ENCODE measurements at regions not wholly inside any gene's neighbourhood (a gene's known extent, or its start where the extent isn't known, plus 50 kb on each side); places are given as distances from the start of the nearest gene placed in this dataset.

GRCh38 chr1:55326496-55327243 lies 111.5 kb upstream of the USP24 start:
- no peak overlapping the region for H3K27ac ChIP-seq (ENCODE audit: low read depth, low read length)
- Mint-ChIP-seq H3K36me3 (ENCODE audit: low read depth) (no peaks in the 10 kb centered on the region), H3K4me3 (no peak overlapping the region), H3K9me3 (no peaks in the 10 kb centered on the region), H3K27me3 (ENCODE audit: insufficient read depth) (peaks cover 62% of the 10 kb centered on the region), H3K4me1 (peaks cover 4% of the 10 kb centered on the region), H3K27ac (no peak overlapping the region)
- peak; percentile 33 for DNase-seq
- no peak for TF ChIP-seq CTCF (conservative IDR thresholded peaks at IDR 0.05)
- H3K27me3 ChIP-seq (ENCODE audit: control insufficient read depth, insufficient read depth, low read length, poor library complexity, severe bottlenecking) = peaks cover 57% of the 10 kb centered on the region
- H3K4me1 ChIP-seq (ENCODE audit: control insufficient read depth, insufficient read depth, low read length) = no peaks in the 10 kb centered on the region
- no peaks in the 10 kb centered on the region for H3K36me3 ChIP-seq (ENCODE audit: control insufficient read depth, insufficient read depth, low read length)
- no peak overlapping the region for H3K9ac ChIP-seq (ENCODE audit: extremely low read depth, low read length, poor library complexity, severe bottlenecking)
- H3K9me3 ChIP-seq (ENCODE audit: control insufficient read depth, low read length) = no peaks in the 10 kb centered on the region
- 86 to 90% methylated on average over 9 to 13 of the region's 14 CpGs for WGBS, 2 experiments (ENCODE audit: insufficient coverage in 1 of 2, insufficient read length in 1 of 2)
- no peak overlapping the region for H3K4me3 ChIP-seq (ENCODE audit: low read length)

- Mint-ChIP-seq H3K36me3 (ENCODE audit: low read depth) (no peaks in the 10 kb centered on the region), H3K27me3 (ENCODE audit: insufficient read depth) (peaks cover 43% of the 10 kb centered on the region), H3K4me1 (peaks cover 6% of the 10 kb centered on the region), H3K9me3 (no peaks in the 10 kb centered on the region), H3K4me3 (no peak overlapping the region), H3K27ac (no peak overlapping the region)
- Histone ChIP-seq H3K9me3 (ENCODE audit: control insufficient read depth, low read length) (no peaks in the 10 kb centered on the region), H3K4me3 (ENCODE audit: low read length) (no peak overlapping the region), H3K4me1 (ENCODE audit: control insufficient read depth, insufficient read depth, low read length) (no peaks in the 10 kb centered on the region), H3K9ac (ENCODE audit: extremely low read depth, low read length, poor library complexity, severe bottlenecking) (no peak overlapping the region), H3K36me3 (ENCODE audit: control insufficient read depth, insufficient read depth, low read length) (no peaks in the 10 kb centered on the region), H3K27ac (ENCODE audit: low read depth, low read length) (no peak overlapping the region), H3K27me3 (ENCODE audit: control insufficient read depth, insufficient read depth, low read length, poor library complexity, severe bottlenecking) (peaks cover 29% of the 10 kb centered on the region)
- TF ChIP-seq CTCF (conservative IDR thresholded peaks at IDR 0.05) = no peak
- WGBS, 2 experiments (ENCODE audit: insufficient coverage in 1 of 2, insufficient read length in 1 of 2) = 59 to 69% methylated on average over 4 to 6 of the region's 6 CpGs
- peak; percentile 47 for DNase-seq
These were observed 108.6 kb upstream of the USP24 start for GRCh38 chr1:55323760-55324159.

- Mint-ChIP-seq H3K27me3 (ENCODE audit: insufficient read depth) (peaks cover 37% of the 10 kb centered on the region), H3K36me3 (ENCODE audit: low read depth) (no peaks in the 10 kb centered on the region), H3K27ac (no peak overlapping the region), H3K4me3 (no peak overlapping the region), H3K4me1 (peaks cover 6% of the 10 kb centered on the region), H3K9me3 (no peaks in the 10 kb centered on the region)
- no peak overlapping the region for H3K4me3 ChIP-seq (ENCODE audit: low read length)
- WGBS, 2 experiments (ENCODE audit: insufficient coverage in 1 of 2, insufficient read length in 1 of 2) = 80 to 94% methylated on average over 1 of the region's 1 CpG
- no peak for TF ChIP-seq CTCF (conservative IDR thresholded peaks at IDR 0.05)
- H3K9me3 ChIP-seq (ENCODE audit: control insufficient read depth, low read length) = no peaks in the 10 kb centered on the region
- peaks cover 23% of the 10 kb centered on the region for H3K27me3 ChIP-seq (ENCODE audit: control insufficient read depth, insufficient read depth, low read length, poor library complexity, severe bottlenecking)
- no peaks in the 10 kb centered on the region for H3K4me1 ChIP-seq (ENCODE audit: control insufficient read depth, insufficient read depth, low read length)
- H3K36me3 ChIP-seq (ENCODE audit: control insufficient read depth, insufficient read depth, low read length) = no peaks in the 10 kb centered on the region
- no peak for DNase-seq
- no peak overlapping the region for H3K27ac ChIP-seq (ENCODE audit: low read depth, low read length)
- H3K9ac ChIP-seq (ENCODE audit: extremely low read depth, low read length, poor library complexity, severe bottlenecking) = no peak overlapping the region
These were observed 107.7 kb upstream of the USP24 start for GRCh38 chr1:55322842-55323241.

Measured in endodermal cell (in vitro differentiated cells).